H9 (cell line): ENCODE measurements at regions not wholly inside any gene's neighbourhood (a gene's known extent, or its start where the extent isn't known, plus 50 kb on each side); places are given as distances from the start of the nearest gene placed in this dataset.

ENCODE experiments used
- DNase-seq: peaks from one replicate; pipeline ENCODE4 v3.0.0-alpha.2; 2017
- H2AFZ ChIP-seq: one replicate; pipeline ENCODE4 v1.6.1; 2013; ENCODE audit warnings: mild to moderate bottlenecking, low read length, control low read depth, moderate library complexity
- H2AK5ac ChIP-seq: 2 replicates; pipeline ENCODE4 v1.6.1; 2013; ENCODE audit warnings: low read length, control low read depth, mixed read lengths; ENCODE audit not compliant: insufficient read length
- H2BK120ac ChIP-seq: one replicate; pipeline ENCODE4 v1.6.1; 2013; ENCODE audit warnings: low read depth, mild to moderate bottlenecking, low read length, control low read depth, inconsistent platforms; ENCODE audit not compliant: poor library complexity, severe bottlenecking
- H2BK12ac ChIP-seq: 2 replicates; pipeline ENCODE4 v1.6.1; 2013; ENCODE audit warnings: low read length, control low read depth, mixed read lengths, low read depth; ENCODE audit not compliant: insufficient read length
- H2BK15ac ChIP-seq: 2 replicates; pipeline ENCODE4 v1.6.1; 2013; ENCODE audit warnings: low read depth, low read length, control low read depth
- H2BK20ac ChIP-seq: one replicate; pipeline ENCODE4 v1.6.1; 2013; ENCODE audit warnings: low read depth, mild to moderate bottlenecking, low read length, control low read depth, inconsistent platforms; ENCODE audit not compliant: poor library complexity, severe bottlenecking
- H2BK5ac ChIP-seq: 2 replicates; pipeline ENCODE4 v1.6.1; 2013; ENCODE audit warnings: low read length, control low read depth, mixed read lengths; ENCODE audit not compliant: insufficient read length
- H3K14ac ChIP-seq: 2 replicates; pipeline ENCODE4 v1.6.1; 2013; ENCODE audit warnings: low read length, control low read depth; ENCODE audit not compliant: insufficient read depth
- H3K18ac ChIP-seq: 2 replicates; pipeline ENCODE4 v1.6.1; 2013; ENCODE audit warnings: low read depth, mild to moderate bottlenecking, mixed read lengths, low read length, control low read depth; ENCODE audit not compliant: insufficient read length
- H3K23ac ChIP-seq: 2 replicates; pipeline ENCODE4 v1.6.1; 2013; ENCODE audit warnings: low read length, control low read depth, mixed read lengths, low read depth; ENCODE audit not compliant: insufficient read length
- H3K23me2 ChIP-seq: 2 replicates; pipeline ENCODE4 v1.6.1; 2013; ENCODE audit warnings: low read depth, mild to moderate bottlenecking, mixed read lengths, low read length, control low read depth; ENCODE audit not compliant: insufficient read length, poor library complexity, severe bottlenecking
- H3K27ac ChIP-seq: 2 replicates; pipeline ENCODE4 v1.5.1; 2013; ENCODE audit warnings: low read length, control low read depth, mixed read lengths, low read depth; ENCODE audit not compliant: insufficient read length
- H3K27me3 ChIP-seq: 2 replicates; pipeline ENCODE4 v1.6.1; 2013; ENCODE audit warnings: low read length, control low read depth, inconsistent platforms; ENCODE audit not compliant: insufficient read depth
- H3K4ac ChIP-seq: 2 replicates; pipeline ENCODE4 v1.6.1; 2013; ENCODE audit warnings: low read depth, mild to moderate bottlenecking, control low read depth, inconsistent platforms, low read length, moderate library complexity
- H3K4me1 ChIP-seq: 2 replicates; pipeline ENCODE4 v1.6.1; 2013; ENCODE audit warnings: low read length, control low read depth, inconsistent platforms; ENCODE audit not compliant: insufficient read depth
- H3K4me2 ChIP-seq: 2 replicates; pipeline ENCODE4 v1.6.1; 2013; ENCODE audit warnings: low read length, control low read depth, mixed read lengths; ENCODE audit not compliant: insufficient read length, insufficient read depth
- H3K56ac ChIP-seq: 2 replicates; pipeline ENCODE4 v1.6.1; 2013; ENCODE audit warnings: low read depth, mild to moderate bottlenecking, mixed read lengths, low read length, control low read depth; ENCODE audit not compliant: insufficient read length
- H3K79me1 ChIP-seq: 2 replicates; pipeline ENCODE4 v1.6.1; 2013; ENCODE audit warnings: low read depth, mild to moderate bottlenecking, moderate library complexity, low read length, control low read depth, inconsistent platforms; ENCODE audit not compliant: insufficient read depth, poor library complexity, severe bottlenecking
- H3K79me2 ChIP-seq: 2 replicates; pipeline ENCODE4 v1.6.1; 2013; ENCODE audit warnings: low read length, control low read depth, inconsistent platforms; ENCODE audit not compliant: insufficient read depth
- H3K9ac ChIP-seq: 2 replicates; pipeline ENCODE4 v1.6.1; 2013; ENCODE audit warnings: low read length, control low read depth, mixed read lengths; ENCODE audit not compliant: insufficient read length; ENCODE audit errors: extremely low read depth
- H3K9me3 ChIP-seq: one replicate; pipeline ENCODE4 v1.6.1; 2013; ENCODE audit warnings: low read depth, low read length, inconsistent platforms; ENCODE audit not compliant: control insufficient read depth
- H3T11ph ChIP-seq: one replicate; pipeline ENCODE4 v1.6.1; 2013; ENCODE audit warnings: mild to moderate bottlenecking, low read length, control low read depth, inconsistent platforms
- H4K20me1 ChIP-seq: one replicate; pipeline ENCODE4 v1.6.1; 2013; ENCODE audit not compliant: control insufficient read depth, insufficient read length, insufficient read depth
- H4K5ac ChIP-seq: 2 replicates; pipeline ENCODE4 v1.6.1; 2013; ENCODE audit warnings: low read depth, mild to moderate bottlenecking, mixed read lengths, low read length, control low read depth; ENCODE audit not compliant: insufficient read length
- H4K8ac ChIP-seq: replicated peaks from 2 replicates; pipeline ENCODE4 v1.6.1; 2013; ENCODE audit warnings: low read length, control low read depth, mixed read lengths, low read depth; ENCODE audit not compliant: insufficient read length
- H4K91ac ChIP-seq: 2 replicates; pipeline ENCODE4 v1.6.1; 2013; ENCODE audit warnings: low read depth, mild to moderate bottlenecking, moderate library complexity, mixed read lengths, low read length, control low read depth; ENCODE audit not compliant: insufficient read length
- H3K27ac Mint-ChIP-seq, 3 experiments: 2 replicates in 2 of 3; 3 replicates in 1 of 3; pipeline ENCODE4 v1.8.0; 2020 to 2021; ENCODE audit warnings: mixed read lengths in 3 of 3, mild to moderate bottlenecking in 1 of 3, moderate library complexity in 1 of 3
- H3K27me3 Mint-ChIP-seq: 2 replicates; pipeline ENCODE4 v1.8.0; 2021; ENCODE audit warnings: low read depth, mild to moderate bottlenecking, moderate library complexity, mixed read lengths
- H3K36me3 Mint-ChIP-seq, 3 experiments: 2 replicates in 2 of 3; 3 replicates in 1 of 3; pipeline ENCODE4 v1.8.0; 2020 to 2021; ENCODE audit warnings: low read depth in 3 of 3, mixed read lengths in 3 of 3; ENCODE audit not compliant: insufficient read depth in 1 of 3
- H3K4me1 Mint-ChIP-seq, 2 experiments: 2 replicates each; pipeline ENCODE4 v1.8.0; 2020; ENCODE audit warnings: mixed read lengths in 2 of 2
- H3K4me3 Mint-ChIP-seq, 2 experiments: 2 replicates in 1 of 2; 3 replicates in 1 of 2; pipeline ENCODE4 v1.8.0; 2020 to 2021; ENCODE audit warnings: mild to moderate bottlenecking in 2 of 2, mixed read lengths in 2 of 2, moderate library complexity in 1 of 2
- H3K9me3 Mint-ChIP-seq, 2 experiments: 2 replicates in 1 of 2; 3 replicates in 1 of 2; pipeline ENCODE4 v1.8.0; 2020; ENCODE audit warnings: mild to moderate bottlenecking in 2 of 2, mixed read lengths in 2 of 2, moderate library complexity in 1 of 2
- CTCF ChIP-seq: fragments of 200-600 bp; sonication (generic); conservative IDR thresholded peaks from 3 replicates; pipeline ENCODE4 v1.8.0; 2021; ENCODE audit warnings: antibody characterized with exemption, mild to moderate bottlenecking
- WGBS: extraction: QIAGEN DNeasy Blood & Tissue Kit; methylation state at CpG from one replicate; pipeline ENCODE4 v1.1.7; 2013; ENCODE audit warnings: missing lambda C conversion rate, low lambda C conversion rate, mixed read lengths; ENCODE audit not compliant: insufficient read length; ENCODE audit errors: extremely low coverage; 5-methylcytosine and 5-hydroxymethylcytosine counted together

DNA sequence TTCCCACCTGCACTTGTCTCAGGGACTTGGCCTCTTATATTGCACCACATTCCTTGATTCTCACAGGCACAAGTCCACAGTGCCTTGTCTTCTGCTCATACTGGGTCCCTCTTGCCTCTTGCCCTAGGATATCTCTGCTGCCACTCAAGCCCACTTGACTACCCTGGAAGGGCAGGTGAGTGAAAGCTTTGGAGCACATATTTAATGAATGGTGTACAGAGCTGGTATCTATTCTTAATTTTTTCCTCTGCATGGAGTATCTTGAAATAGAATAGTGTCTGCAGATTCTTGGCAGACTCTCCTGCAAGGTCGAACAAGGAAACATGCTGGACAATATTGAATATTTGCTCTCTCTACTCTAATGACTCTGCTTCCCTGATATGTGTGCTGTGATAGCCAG is 1248.0 kb downstream of the MAT2B start:
- H3K9ac ChIP-seq = no peak overlapping the region
- DNase-seq = no peak

More for the DNA sequence above, 1248.0 kb downstream of the MAT2B start:
- Histone ChIP-seq H3K23ac (no peak overlapping the region), H3K27ac (no peak overlapping the region), H2BK12ac (no peak overlapping the region), H4K91ac (no peak overlapping the region), H3K18ac (no peak overlapping the region), H4K20me1 (no peaks in the 10 kb centered on the region), H4K8ac (no peak overlapping the region), H2AFZ (no peak overlapping the region), H3K56ac (no peak overlapping the region), H3K23me2 (no peaks in the 10 kb centered on the region), H3K9me3 (no peaks in the 10 kb centered on the region), H3K14ac (no peak overlapping the region), H2BK5ac (no peak overlapping the region), H3K79me2 (no peaks in the 10 kb centered on the region), H3K4me1 (no peaks in the 10 kb centered on the region), H2AK5ac (no peak overlapping the region), H4K5ac (no peak overlapping the region), H2BK120ac (no peak overlapping the region), H2BK15ac (no peak overlapping the region), H3K27me3 (no peaks in the 10 kb centered on the region), H2BK20ac (no peak overlapping the region), H3K4ac (no peak overlapping the region), H3K79me1 (no peaks in the 10 kb centered on the region), H3K4me2 (no peak overlapping the region), H3T11ph (no peak overlapping the region)
- Mint-ChIP-seq H3K27ac (no peak overlapping the region), H3K36me3 (no peaks in the 10 kb centered on the region), H3K4me1 (no peaks in the 10 kb centered on the region), H3K27me3 (no peaks in the 10 kb centered on the region), H3K9me3 (no peaks in the 10 kb centered on the region), H3K4me3 (no peak overlapping the region)
- TF ChIP-seq CTCF = no peak
- no CpG with 5 or more reads among the region's 1 CpG for WGBS
